Esophagus muscularis mucosa (tissue), 4 donors: ENCODE measurements at regions not wholly inside any gene's neighbourhood (a gene's known extent, or its start where the extent isn't known, plus 50 kb on each side); places are given as distances from the start of the nearest gene placed in this dataset.

Experiments used
- DNase-seq: peaks from one replicate; pipeline ENCODE4 v3.0.0-alpha.2; 2017; ENCODE audit errors: extremely low spot score
- H3K27ac ChIP-seq, 4 donors: fragments of 200-600 bp; sonication (generic); replicated peaks in 1 of 4; 1 replicate in 3 of 4; 2 replicates in 1 of 4; pipeline ENCODE4 v1.5.1; 2016 to 2019; ENCODE audit warnings: mild to moderate bottlenecking in 1 of 4
- H3K27me3 ChIP-seq, 4 donors: fragments of 200-600 bp; sonication (generic); one replicate each; pipeline versions ENCODE4 v1.5.1 to v1.6.0; 2016 to 2019
- H3K36me3 ChIP-seq, 4 donors: fragments of 200-600 bp; sonication (generic); one replicate each; pipeline ENCODE4 v1.5.1; 2016 to 2019
- H3K4me1 ChIP-seq, 4 donors: fragments of 200-600 bp; sonication (generic); one replicate each; pipeline ENCODE4 v1.5.1; 2016 to 2019
- H3K4me3 ChIP-seq, 4 donors: fragments of 200-600 bp; sonication (generic); 1 replicate in 2 of 4; 2 replicates in 2 of 4; pipeline ENCODE4 v1.5.1; 2016 to 2019; ENCODE audit warnings: mild to moderate bottlenecking in 4 of 4, moderate library complexity in 1 of 4
- H3K9me3 ChIP-seq, 4 donors: fragments of 200-600 bp; sonication (generic); 1 replicate in 3 of 4; 2 replicates in 1 of 4; pipeline ENCODE4 v1.5.1; 2016 to 2019
- EP300 ChIP-seq: sonication (generic); formaldehyde crosslinking; IDR thresholded peaks from one replicate; pipeline ENCODE4 v1.6.1; 2017; ENCODE audit warnings: antibody characterized with exemption
- POLR2A ChIP-seq: fragments of 450-650 bp; IDR thresholded peaks from one replicate; pipeline ENCODE4 v1.6.1; 2017; ENCODE audit warnings: antibody characterized with exemption, moderate library complexity, mild to moderate bottlenecking, low read depth
- POLR2AphosphoS5 ChIP-seq, 2 donors: sonication (generic); formaldehyde crosslinking; IDR thresholded peaks; one replicate each; pipeline ENCODE4 v1.6.1; 2017; ENCODE audit warnings: antibody characterized with exemption in 2 of 2
- WGBS: methylation state at CpG from one replicate; pipeline ENCODE4 v1.1.5; 2018; 5-methylcytosine and 5-hydroxymethylcytosine counted together
- intact Hi-C: fragments of 100-400 bp; cut with DNase I; formaldehyde crosslinking; loops from one replicate; pipeline ENCODE4 v1.15.1; 2023
- TF ChIP-seq, protein P1 (sequence below), 3 experiments: fragments of 200-600 bp in 2 of 3; fragments of 450-650 bp in 1 of 3; sonication (generic) in 2 of 3; IDR thresholded peaks; one replicate each; pipeline ENCODE4 v1.5.1; 2017 to 2019; ENCODE audit warnings: antibody characterized with exemption in 3 of 3, mild to moderate bottlenecking in 2 of 3, moderate library complexity in 1 of 3

DNA sequence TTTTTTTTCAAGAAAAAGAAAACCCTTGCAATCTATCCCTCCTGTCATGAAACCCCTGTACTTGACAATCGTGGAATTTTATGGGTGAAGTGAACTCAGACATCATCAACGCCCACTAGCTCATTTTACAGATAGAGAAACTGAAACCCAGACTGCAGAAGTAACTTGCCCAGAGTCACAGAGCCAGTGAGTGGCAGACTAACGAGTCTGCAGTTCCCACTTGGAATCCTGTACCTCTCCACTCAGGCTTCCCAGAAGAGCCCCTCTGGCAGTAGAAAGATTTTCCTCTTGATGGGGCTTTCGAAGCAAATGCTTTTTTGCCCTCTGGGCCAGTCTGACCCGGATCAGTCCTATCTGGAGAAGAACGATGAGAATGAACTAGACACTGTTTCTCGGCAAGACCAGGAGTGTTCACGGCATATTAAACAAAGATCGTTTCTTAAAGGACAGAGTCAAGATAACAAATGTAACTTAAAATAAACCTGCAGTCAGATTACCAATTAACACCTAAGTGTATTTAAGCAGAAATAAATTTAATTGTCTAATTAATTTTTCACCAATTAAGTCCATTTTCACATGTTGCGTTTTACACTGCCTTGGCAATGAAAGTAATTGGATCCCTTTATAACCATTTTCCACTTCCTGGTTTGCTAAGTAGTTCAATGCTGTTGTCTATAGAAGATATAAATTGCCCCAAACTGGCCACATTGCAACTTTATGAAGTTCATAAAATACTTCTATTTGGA is 61.3 kb upstream of the CREB3L1 start:
- H3K27ac ChIP-seq: no peak overlapping the region
- peak overlapping the region; percentile 34 to 49 (median 41) for H3K4me3 ChIP-seq
- H3K9me3 ChIP-seq: no peaks in the 10 kb centered on the region
- WGBS: 46% methylated on average over 9 of the region's 10 CpGs
- DNase-seq: no peak
- intact Hi-C loops: no loop called here
- peaks cover 0 to 7% (median 0%) of the 10 kb centered on the region in 4 donors for H3K27me3 ChIP-seq
- TF ChIP-seq EP300 (no peak), POLR2A (no peak), POLR2AphosphoS5 (IDR thresholded peaks at IDR 0.05) (no peak)
- TF ChIP-seq, protein P1, sequence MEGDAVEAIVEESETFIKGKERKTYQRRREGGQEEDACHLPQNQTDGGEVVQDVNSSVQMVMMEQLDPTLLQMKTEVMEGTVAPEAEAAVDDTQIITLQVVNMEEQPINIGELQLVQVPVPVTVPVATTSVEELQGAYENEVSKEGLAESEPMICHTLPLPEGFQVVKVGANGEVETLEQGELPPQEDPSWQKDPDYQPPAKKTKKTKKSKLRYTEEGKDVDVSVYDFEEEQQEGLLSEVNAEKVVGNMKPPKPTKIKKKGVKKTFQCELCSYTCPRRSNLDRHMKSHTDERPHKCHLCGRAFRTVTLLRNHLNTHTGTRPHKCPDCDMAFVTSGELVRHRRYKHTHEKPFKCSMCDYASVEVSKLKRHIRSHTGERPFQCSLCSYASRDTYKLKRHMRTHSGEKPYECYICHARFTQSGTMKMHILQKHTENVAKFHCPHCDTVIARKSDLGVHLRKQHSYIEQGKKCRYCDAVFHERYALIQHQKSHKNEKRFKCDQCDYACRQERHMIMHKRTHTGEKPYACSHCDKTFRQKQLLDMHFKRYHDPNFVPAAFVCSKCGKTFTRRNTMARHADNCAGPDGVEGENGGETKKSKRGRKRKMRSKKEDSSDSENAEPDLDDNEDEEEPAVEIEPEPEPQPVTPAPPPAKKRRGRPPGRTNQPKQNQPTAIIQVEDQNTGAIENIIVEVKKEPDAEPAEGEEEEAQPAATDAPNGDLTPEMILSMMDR (IDR thresholded peaks at IDR 0.05): no peak
- peaks cover 0 to 4% (median 0%) of the 10 kb centered on the region in 4 donors for H3K4me1 ChIP-seq
- H3K36me3 ChIP-seq: no peaks in the 10 kb centered on the region

DNA sequence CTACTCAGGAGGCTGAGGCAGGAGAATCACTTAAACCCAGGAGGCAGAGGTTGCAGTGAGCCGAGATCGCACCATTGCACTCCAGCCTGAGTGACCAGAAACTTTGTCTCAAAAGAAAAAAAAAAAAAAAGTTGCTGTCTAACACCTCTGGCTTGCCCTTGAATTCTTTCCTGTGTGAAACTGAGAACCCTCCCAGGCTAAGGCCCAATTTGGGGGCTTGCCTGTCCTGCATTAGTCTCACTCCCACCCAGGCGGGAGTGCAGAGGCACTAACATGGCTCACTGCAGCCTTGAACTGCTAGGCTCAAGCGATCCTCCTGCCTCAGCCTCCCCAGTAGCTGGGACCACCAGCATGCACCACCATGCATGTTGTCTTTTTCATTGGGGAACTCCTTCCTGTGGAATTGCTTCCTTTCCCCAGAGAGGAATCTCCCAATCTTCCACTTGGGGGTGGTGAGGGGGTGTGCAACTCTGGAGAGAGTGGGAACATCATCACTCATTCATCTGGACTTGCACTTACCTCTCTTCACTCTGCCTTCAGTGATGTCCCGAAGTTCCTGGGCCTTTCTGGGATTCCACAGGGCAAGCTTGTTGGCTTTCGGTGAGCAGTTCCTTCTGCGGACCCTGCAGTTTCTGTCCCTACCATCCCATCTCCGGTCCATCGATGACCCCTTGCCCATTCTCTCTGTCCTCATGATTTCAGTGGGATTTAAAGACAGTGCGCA is 62.1 kb upstream of the CREB3L1 start:
- no peaks in the 10 kb centered on the region for H3K27me3 ChIP-seq
- intact Hi-C loops: no loop called here
- no peaks in the 10 kb centered on the region for H3K9me3 ChIP-seq
- H3K27ac ChIP-seq: no peak overlapping the region
- DNase-seq: no peak
- no peak for TF ChIP-seq EP300
- TF ChIP-seq, protein P1 (IDR thresholded peaks at IDR 0.05): no peak
- no peak for TF ChIP-seq POLR2A
- TF ChIP-seq POLR2AphosphoS5 (IDR thresholded peaks at IDR 0.05): no peak
- no peaks in the 10 kb centered on the region for H3K36me3 ChIP-seq
- H3K4me3 ChIP-seq: no peak overlapping the region
- peaks cover 0 to 4% (median 0%) of the 10 kb centered on the region in 4 donors for H3K4me1 ChIP-seq
- 92% methylated on average over 10 of the region's 10 CpGs for WGBS

GRCh38 chr11:46212720-46213119 is 64.7 kb upstream of the CREB3L1 start:
- Histone ChIP-seq H3K9me3 (no peaks in the 10 kb centered on the region), H3K36me3 (no peaks in the 10 kb centered on the region), H3K4me1 (peaks cover 0 to 4% (median 0%) of the 10 kb centered on the region in 4 donors), H3K4me3 (no peak overlapping the region), H3K27ac (no peak overlapping the region), H3K27me3 (no peaks in the 10 kb centered on the region)
- 82% methylated on average over 3 of the region's 3 CpGs for WGBS
- intact Hi-C loops: no loop called here
- no peak for DNase-seq
- no peak for TF ChIP-seq EP300
- TF ChIP-seq POLR2A: no peak
- TF ChIP-seq, protein P1 (IDR thresholded peaks at IDR 0.05): no peak
- no peak for TF ChIP-seq POLR2AphosphoS5 (IDR thresholded peaks at IDR 0.05)

GRCh38 chr11:46210856-46211255 is 66.6 kb upstream of the CREB3L1 start:
- H3K36me3 ChIP-seq: no peaks in the 10 kb centered on the region
- H3K27ac ChIP-seq: no peak overlapping the region
- no peak overlapping the region for H3K4me3 ChIP-seq
- TF ChIP-seq EP300 (no peak), POLR2AphosphoS5 (IDR thresholded peaks at IDR 0.05) (no peak), POLR2A (no peak)
- TF ChIP-seq, protein P1 (IDR thresholded peaks at IDR 0.05): no peak
- no peak for DNase-seq
- no peaks in the 10 kb centered on the region for H3K9me3 ChIP-seq
- 91% methylated on average over 3 of the region's 3 CpGs for WGBS
- no peaks in the 10 kb centered on the region for H3K4me1 ChIP-seq
- intact Hi-C loops: no loop called here
- H3K27me3 ChIP-seq: peaks cover 0 to 3% (median 0%) of the 10 kb centered on the region in 4 donors
